Gastrocnemius medialis (tissue), 4 donors: ENCODE measurements at regions not wholly inside any gene's neighbourhood (a gene's known extent, or its start where the extent isn't known, plus 50 kb on each side); places are given as distances from the start of the nearest gene placed in this dataset.

ENCODE experiments used
- ATAC-seq, 2 donors: fragments of 150-250 bp; one replicate each; pipeline ENCODE4 v1.9.1; 2016
- DNase-seq, 2 donors: peaks; one replicate each; pipeline ENCODE4 v3.0.0-alpha.2; 2019
- H3K27ac ChIP-seq, 4 donors: fragments of 200-600 bp; sonication (generic); 1 replicate in 1 of 4; 2 replicates in 3 of 4; pipeline ENCODE4 v1.5.1; 2016 to 2018; ENCODE audit warnings: mild to moderate bottlenecking in 2 of 4, moderate library complexity in 1 of 4
- H3K27me3 ChIP-seq, 3 donors: fragments of 200-600 bp; sonication (generic) in 2 of 3; 1 replicate in 1 of 3; 2 replicates in 2 of 3; pipeline versions ENCODE4 v1.5.1 to v1.6.0; 2016 to 2019; ENCODE audit warnings: mild to moderate bottlenecking in 1 of 3, moderate library complexity in 1 of 3
- H3K36me3 ChIP-seq, 2 donors: fragments of 200-600 bp; sonication (generic) in 1 of 2; one replicate each; pipeline ENCODE4 v1.5.1; 2017 to 2018
- H3K4me1 ChIP-seq, 2 donors: fragments of 200-600 bp; sonication (generic) in 1 of 2; one replicate each; pipeline ENCODE4 v1.5.1; 2016 to 2017; ENCODE audit warnings: mild to moderate bottlenecking in 2 of 2
- H3K4me3 ChIP-seq, 4 donors: fragments of 200-600 bp; sonication (generic) in 3 of 4; 1 replicate in 1 of 4; 2 replicates in 3 of 4; pipeline ENCODE4 v1.5.1; 2016 to 2019; ENCODE audit warnings: mild to moderate bottlenecking in 2 of 4
- H3K9me3 ChIP-seq, 3 donors: fragments of 200-600 bp; sonication (generic) in 2 of 3; 1 replicate in 1 of 3; 2 replicates in 2 of 3; pipeline ENCODE4 v1.5.1; 2016 to 2019
- CTCF ChIP-seq, 5 experiments: fragments of 450-650 bp in 3 of 5; fragments of 200-600 bp in 2 of 5; sonication (generic) in 2 of 5; IDR thresholded peaks in 4 of 5; conservative IDR thresholded peaks in 1 of 5; 1 replicate in 4 of 5; 2 replicates in 1 of 5; pipeline ENCODE4 v1.5.1; 2016 to 2019; ENCODE audit warnings: antibody characterized with exemption in 5 of 5, mild to moderate bottlenecking in 3 of 5, moderate library complexity in 3 of 5
- POLR2A ChIP-seq, 2 donors: fragments of 450-650 bp; IDR thresholded peaks; one replicate each; pipeline ENCODE4 v1.6.1; 2017; ENCODE audit warnings: antibody characterized with exemption in 2 of 2, mild to moderate bottlenecking in 2 of 2, moderate library complexity in 2 of 2
- in situ Hi-C, 4 donors: fragments of 200-750 bp; cut with MboI; loops; one replicate each; pipeline versions ENCODE4 v1.15.0 to v1.8.0; 2017; ENCODE audit warnings: low sequenced_read_pairs in 4 of 4
- intact Hi-C: fragments of 100-400 bp; cut with DNase I; formaldehyde crosslinking; loops from one replicate; pipeline ENCODE4 v1.15.1; 2023; ENCODE audit warnings: low total_unique reads

DNA sequence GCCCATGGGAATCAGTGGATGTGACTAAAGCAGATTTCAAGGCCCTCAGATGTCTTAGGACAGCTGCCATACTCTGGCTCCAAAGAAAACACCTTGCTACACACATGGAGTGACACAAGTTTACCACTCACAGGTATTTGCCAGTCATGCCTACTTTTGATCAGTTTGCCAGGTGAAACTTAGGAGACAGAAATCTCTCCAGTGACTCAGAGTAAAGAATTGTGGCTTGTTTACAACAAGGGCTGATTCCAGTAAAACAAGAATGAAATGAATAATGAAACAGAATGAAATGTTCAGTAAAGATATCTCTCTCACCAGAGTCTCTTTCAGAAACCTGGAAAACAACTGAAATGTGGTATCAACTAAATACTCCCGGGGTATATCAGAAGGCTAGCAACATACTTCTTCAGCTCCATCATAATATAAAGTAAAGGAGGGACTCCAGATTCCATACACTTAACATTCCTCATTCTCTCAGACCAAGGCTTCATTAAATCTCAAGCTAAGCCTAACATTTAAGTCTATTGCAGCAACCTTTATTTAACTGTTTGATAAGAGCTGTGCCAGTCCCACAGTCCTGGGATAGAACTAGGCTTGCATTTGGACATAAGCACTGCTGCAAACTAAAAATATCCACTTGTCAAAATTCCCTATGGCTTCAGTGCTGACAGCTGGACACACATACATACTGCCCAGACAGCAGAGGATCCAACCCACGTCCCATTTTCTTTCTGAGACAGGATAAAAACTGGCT, 143.3 kb downstream of the SIPA1L2 start:
- Histone ChIP-seq H3K27ac (peak overlapping the region in 2 of 4 donors; percentile 30), H3K36me3 (peaks cover 0 to 5% of the 10 kb centered on the region in 2 donors), H3K4me3 (no peak overlapping the region), H3K27me3 (no peaks in the 10 kb centered on the region), H3K4me1 (peaks cover 11 to 17% of the 10 kb centered on the region in 2 donors), H3K9me3 (no peaks in the 10 kb centered on the region)
- no peak for DNase-seq
- intact Hi-C loops (no loop called here), in situ Hi-C loops (no loop called here)
- TF ChIP-seq POLR2A (IDR thresholded peaks at IDR 0.05) (no peak), CTCF (IDR thresholded peaks at IDR 0.05 in 4 of 5, conservative IDR thresholded peaks at IDR 0.05 in 1 of 5) (no peak)
- peak in 1 of 2 donors; percentile 26 for ATAC-seq

DNA sequence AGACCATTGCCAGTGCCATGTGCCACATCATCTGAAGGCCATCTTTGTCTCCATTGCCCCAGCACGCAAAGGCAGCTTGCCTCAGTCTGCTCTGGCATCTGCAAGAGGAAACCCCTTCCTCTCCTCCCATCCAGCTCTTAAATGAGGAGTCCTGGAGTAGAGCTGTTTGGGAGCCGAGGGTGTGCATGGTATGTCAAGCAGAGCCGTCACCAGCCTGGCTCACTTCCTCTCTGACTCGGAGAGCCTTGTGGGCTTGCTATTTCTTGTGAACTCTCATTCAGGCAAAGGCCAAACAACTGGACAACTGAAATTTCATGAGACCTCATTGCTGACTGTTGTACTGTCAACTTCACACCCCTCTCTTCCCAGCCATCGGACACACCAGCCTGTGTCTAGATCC, 143.9 kb downstream of the SIPA1L2 start:
- ATAC-seq (no peak), DNase-seq (no peak)
- H3K9me3 ChIP-seq: no peaks in the 10 kb centered on the region
- no peaks in the 10 kb centered on the region for H3K27me3 ChIP-seq
- H3K4me1 ChIP-seq: peaks cover 11 to 17% of the 10 kb centered on the region in 2 donors
- H3K4me3 ChIP-seq: no peak overlapping the region
- intact Hi-C loops: no loop called here
- in situ Hi-C loops: no loop called here
- H3K36me3 ChIP-seq: peaks cover 0 to 4% of the 10 kb centered on the region in 2 donors
- TF ChIP-seq CTCF (IDR thresholded peaks at IDR 0.05 in 4 of 5, conservative IDR thresholded peaks at IDR 0.05 in 1 of 5) (no peak), POLR2A (IDR thresholded peaks at IDR 0.05) (no peak)
- H3K27ac ChIP-seq: peak overlapping the region in 2 of 4 donors; percentile 30

DNA sequence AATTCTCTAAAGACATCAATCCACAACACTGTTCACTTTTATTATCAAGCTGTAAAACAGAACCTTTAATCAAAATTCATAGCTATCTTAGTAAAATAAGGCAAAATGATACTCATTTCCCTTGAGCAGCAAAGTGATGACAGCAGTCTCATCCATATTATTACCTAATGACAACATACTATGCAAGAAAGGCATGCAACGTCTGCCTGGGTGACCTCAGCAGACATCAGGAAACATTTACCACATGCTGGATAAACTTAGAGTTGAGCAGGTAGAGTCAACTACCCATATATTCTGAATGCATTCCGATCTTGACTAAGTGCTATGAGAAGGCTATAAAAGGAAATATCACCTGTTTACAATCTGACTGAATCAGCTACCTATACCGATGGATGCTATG, 145.1 kb downstream of the SIPA1L2 start:
- Histone ChIP-seq H3K4me1 (peaks cover 11 to 17% of the 10 kb centered on the region in 2 donors), H3K4me3 (no peak overlapping the region), H3K36me3 (no peaks in the 10 kb centered on the region), H3K9me3 (no peaks in the 10 kb centered on the region), H3K27ac (no peak overlapping the region), H3K27me3 (no peaks in the 10 kb centered on the region)
- DNase-seq: no peak
- intact Hi-C loops (no loop called here), in situ Hi-C loops (no loop called here)
- TF ChIP-seq POLR2A (IDR thresholded peaks at IDR 0.05) (no peak), CTCF (IDR thresholded peaks at IDR 0.05 in 4 of 5, conservative IDR thresholded peaks at IDR 0.05 in 1 of 5) (no peak)
- no peak for ATAC-seq

- no peaks in the 10 kb centered on the region for H3K9me3 ChIP-seq
- no peak overlapping the region for H3K4me3 ChIP-seq
- TF ChIP-seq POLR2A (IDR thresholded peaks at IDR 0.05) (no peak), CTCF (IDR thresholded peaks at IDR 0.05 in 4 of 5, conservative IDR thresholded peaks at IDR 0.05 in 1 of 5) (no peak)
- H3K4me1 ChIP-seq: peaks cover 11 to 17% of the 10 kb centered on the region in 2 donors
- H3K27me3 ChIP-seq: no peaks in the 10 kb centered on the region
- intact Hi-C loops: no loop called here
- in situ Hi-C loops: no loop called here
- no peak for DNase-seq
- no peak for ATAC-seq
- no peak overlapping the region for H3K27ac ChIP-seq
- no peaks in the 10 kb centered on the region for H3K36me3 ChIP-seq
Measured at GRCh38 chr1:232483826-232484225, 146.1 kb downstream of the SIPA1L2 start.
